Activated CD4-positive, alpha-beta T cell treated with anti-CD3 and anti-CD28 coated beads, Interleukin-2, Interleukin-6, amounts not matched to agents 100 ng/mL and 50 ng/mL, durations not matched to agents 16 hours and 8 hours (primary cell): ENCODE measurements at regions not wholly inside any gene's neighbourhood (a gene's known extent, or its start where the extent isn't known, plus 50 kb on each side); places are given as distances from the start of the nearest gene placed in this dataset.

ENCODE experiments used
- DNase-seq: peaks from one replicate; pipeline ENCODE4 v3.0.0-alpha.2; 2020

DNA sequence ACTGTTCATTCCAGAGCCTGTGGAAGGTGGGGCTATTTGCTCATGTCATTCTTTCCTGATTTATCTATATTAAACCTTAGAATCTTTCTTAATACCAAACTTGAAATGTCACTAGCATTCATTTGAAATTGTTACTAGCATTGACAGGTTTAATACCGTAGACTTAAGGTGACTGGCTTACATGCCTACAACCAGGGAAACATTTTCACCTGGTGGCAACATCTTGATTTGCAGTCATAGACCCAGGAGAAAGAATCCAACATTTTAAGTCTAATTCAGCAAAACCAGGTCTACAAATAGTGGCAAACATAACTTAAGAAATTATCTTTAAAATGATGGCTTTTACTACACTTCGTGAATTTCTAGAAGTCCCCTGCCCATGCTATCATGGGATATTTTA lies 353.7 kb downstream of the HTR7 start:
- no peak for DNase-seq

DNA sequence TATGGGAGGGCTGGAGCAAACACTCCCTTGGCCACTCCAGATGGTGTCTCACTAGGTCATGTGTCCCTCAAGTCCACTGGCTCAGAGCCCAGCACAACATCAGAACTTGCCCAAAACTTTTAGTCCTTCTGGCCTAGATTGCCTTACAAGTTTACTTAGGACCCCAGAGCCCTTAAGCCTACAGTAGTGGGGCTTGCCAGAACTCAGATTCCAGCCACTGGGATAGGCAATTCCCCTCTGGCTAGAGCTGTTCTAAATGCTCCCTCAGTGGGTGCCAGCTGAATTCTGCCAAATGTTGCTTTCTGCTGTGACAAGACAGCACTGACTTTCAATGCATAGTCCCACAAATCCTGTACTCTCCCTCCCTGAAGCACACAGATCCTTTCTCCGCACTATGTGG lies 331.1 kb downstream of the HTR7 start:
- no peak for DNase-seq

DNA sequence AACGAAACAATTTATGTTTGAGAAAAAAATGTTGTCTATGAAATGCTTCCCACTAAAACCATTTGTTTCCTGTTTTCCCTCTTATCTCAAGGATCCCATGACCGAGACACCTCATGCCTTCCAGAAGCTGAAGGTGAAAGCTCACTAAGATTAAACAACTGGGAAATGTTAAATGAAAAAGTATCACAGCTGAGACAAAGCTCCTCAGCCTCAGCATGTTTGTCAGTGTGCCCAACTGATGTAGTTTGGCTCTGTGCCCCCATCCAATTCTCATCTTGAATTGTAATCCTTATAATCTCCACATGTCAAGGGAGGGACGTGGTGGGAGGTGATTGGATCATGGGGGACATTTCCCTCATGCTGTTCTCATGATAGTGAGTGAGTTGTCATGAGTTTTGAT lies 327.3 kb downstream of the HTR7 start:
- no peak for DNase-seq

DNA sequence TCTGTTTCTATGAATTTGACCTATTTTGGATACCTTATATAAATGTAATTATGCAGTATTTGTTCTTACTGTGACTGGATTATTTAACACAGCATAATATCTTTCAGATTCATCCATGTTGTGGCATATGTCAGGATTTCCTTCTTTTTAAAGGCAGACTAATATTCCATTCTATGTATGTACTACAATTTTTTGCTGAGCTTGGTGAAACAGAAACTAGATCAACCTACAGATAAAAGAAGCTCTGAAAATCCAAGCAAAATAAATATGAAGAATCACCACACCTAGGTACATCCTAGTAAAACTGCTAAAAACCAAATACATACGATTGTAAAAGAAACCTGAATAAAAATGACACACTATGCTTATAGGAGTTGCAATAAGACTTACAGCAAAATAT lies 300.5 kb downstream of the HTR7 start:
- DNase-seq: no peak

DNA sequence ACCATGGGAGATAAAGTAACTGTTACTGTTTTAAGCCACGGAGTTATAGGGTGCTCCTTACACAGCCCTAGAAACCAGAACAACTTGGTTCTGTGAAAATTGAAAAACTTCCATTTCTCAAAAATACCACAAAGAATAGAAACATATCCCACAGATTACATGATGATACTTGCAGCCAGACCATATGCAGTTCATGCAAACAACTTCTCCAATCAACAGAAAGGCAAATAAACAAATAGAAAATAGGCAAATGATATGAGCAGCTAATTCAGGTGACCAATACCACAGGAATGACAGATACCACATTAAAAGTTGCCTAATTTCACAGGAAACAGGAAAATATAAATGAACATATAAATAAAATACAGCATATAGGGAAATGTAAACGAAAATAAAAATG lies 297.5 kb downstream of the HTR7 start:
- DNase-seq: no peak

DNA sequence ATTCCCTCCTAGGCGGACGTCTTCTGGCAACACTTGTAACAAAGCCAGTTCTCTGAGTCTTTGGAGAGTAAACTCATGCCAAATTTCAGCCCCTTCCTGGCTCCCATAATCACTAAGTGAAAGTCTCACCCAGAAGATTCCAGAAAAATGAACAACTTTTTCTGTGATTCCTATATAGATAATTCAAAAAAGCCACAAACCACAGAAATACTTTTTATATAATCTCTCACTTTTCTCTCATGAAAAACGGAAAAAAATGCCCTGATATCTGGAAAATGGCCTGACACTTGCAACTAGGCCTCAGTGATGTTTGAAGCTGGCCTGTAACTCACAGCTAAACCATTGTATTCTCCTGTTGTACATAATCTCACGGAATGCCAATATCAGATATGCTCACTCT lies 296.2 kb downstream of the HTR7 start:
- no peak for DNase-seq

DNA sequence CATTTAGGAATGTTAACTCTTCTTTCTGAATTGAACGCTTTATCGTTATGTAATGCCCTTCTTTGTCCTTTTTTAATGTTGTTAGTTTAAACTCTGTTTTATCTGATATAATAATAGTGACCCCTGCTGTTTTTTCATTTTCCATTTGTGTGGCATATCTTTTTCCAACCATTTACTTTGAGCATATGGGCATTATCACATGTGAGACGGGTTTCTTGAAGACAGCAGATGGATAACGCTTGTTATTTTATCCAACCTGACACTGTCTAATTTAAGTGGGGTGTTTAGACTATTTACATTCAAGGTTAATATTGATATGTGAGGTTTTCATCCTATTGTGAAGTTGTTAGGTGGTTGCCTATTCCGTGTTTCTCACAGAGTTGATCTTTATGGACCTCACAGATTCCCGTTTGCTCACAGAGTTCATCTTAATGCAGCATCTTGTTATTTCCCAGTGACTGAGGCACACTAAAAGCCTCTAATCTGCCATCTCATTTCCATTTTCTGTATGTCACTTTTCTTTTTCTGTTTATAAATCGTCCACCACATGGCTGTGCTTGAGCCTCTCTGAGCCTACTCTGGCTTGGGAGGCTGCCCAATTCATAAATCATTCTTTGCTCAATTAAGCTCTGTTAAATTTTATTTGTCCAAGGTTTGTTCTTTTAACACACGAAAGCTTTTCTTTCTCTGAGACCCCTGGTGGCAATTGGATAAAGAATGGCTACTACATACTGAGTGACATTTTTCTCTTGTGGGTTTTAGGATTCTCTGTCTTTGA lies 286.2 kb downstream of the HTR7 start:
- no peak for DNase-seq

DNA sequence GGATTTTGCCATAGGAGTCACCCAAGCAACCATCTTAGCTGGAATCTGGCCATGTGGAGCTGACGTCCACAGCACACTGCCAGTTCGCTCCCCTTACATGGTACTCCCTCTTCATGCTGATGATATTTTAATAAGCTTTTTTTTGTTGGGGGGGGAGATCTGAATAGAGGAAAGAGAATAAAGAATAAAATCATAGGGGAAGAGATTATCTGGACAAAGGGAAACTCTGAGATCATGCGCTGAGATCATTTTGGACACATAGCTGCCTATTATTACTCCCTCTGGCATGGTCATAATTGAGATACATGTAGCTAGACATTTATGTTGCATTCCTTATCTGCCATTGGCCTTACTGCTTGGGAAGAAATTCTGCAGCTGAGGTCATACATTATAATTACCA lies 282.7 kb downstream of the HTR7 start:
- no peak for DNase-seq

DNA sequence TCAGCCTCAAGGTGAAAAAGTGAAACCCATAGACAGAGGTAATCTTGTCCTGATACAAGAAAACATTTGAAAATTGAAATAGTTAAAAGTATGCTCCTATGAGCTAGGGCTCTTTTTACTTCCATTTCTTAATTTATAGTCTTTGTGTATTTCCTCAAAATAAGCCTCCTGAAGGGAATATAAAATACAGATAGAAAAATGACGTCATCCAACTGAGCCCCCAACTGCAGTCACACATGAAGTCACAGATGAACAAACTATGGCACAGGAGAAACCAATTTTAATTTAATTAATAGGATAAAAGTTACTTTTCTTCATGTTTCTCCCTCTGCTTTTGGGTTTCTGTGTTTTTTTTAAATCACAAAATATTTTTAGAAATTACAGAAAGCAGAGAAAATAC lies 280.3 kb downstream of the HTR7 start:
- no peak for DNase-seq

DNA sequence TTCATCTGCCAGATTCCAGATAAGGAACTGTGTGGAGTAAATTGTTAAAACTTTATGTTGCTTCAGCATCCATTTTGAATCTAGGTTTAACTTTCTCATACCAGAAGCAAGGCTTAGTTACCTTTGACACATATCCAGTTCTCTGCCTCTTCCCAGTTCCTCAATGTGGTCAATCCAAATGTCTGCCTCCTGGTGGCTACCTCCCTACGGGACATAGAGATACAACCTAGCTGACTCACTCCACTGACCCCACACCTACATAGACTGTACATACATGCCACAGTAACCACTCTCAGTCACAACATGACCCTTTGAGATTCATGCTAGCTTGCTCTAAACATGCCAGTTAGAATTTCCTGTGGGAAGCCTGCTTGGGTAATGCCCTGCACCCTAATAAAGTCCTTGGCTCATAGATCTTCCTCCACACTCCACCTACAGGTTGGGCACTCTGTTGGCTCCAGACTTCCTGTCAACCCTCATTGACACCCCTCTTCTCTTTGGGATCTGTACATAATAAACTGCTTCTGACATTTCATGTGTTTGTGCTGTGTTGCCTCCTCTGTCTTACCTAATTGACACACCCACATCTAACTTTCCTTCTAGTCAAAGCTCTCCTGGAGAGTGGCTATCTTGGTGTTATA lies 278.1 kb downstream of the HTR7 start:
- DNase-seq: no peak

DNA sequence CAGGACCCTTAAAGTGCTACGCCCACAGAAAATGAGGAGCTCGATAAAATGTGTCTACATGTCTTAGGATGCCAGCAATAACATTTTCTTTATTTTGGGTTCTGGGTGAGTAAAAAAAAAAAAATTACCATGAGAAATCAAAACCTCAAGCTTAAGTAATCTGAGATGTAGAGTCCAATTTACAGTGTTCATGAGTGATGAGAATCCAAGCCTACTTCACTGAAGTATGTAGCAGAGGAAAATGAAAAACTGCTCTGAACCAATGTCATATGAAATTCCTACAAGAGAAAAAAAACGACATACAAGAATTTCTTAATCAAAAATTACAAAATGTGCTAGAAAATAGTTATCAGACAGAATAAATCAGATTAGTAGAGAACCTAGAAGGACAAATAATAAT lies 274.4 kb downstream of the HTR7 start:
- DNase-seq: no peak

DNA sequence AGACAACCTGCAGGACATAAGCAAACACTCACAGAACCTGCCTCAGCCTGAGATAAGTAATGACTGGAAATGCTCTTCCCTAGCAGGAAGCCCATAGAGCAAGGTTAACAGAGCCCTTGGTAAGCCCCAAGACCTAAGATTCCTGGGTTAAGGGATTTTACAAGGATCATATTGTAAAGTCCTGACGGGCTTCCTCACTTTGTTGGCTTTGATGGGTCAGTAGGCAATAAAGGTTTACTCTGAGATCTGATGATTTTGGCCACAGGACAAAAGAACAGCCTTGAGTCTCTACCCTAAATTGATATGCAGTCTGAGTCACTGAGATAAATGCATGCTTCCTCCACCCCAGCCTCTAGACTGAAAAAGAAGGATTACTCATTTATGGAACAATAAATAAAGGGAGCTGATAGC lies 270.8 kb downstream of the HTR7 start:
- DNase-seq: no peak

DNA sequence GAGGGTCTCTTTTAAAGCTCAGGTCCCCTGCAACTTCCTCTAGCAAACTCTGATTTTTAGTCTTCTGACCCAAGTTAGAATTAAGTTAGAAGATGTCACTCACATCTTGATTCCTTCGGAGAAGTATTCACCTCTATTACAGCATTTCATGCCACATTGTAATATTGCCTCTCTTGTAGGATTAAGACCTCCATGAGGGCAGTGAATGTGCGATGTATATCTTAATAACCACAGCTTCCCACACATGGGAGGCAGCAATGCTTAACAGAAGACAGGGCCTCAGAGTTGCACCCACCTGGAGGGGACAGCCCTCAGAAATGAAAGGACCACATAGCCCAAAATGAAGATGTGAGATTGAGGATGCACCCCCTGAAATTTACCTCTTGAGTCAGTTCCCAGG lies 270.3 kb downstream of the HTR7 start:
- DNase-seq: no peak

DNA sequence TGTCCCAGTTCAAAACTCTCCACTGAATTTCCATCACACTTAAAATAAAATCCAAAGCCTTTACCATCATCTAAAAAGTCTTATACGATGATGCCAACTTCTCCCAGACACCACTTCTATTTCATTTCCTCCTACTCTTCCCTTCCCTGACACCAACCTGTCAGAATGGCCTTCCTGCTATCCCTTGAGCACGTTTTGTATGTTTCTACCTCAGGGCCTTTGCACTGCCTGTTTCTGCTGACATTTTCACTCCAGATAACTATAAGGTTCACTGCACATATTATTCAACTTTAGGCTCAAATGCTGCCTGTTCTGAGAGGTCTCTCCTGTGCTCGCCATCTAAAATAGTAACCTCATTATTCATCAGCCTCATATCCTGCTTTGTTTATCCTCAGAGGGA lies 269.6 kb downstream of the HTR7 start:
- no peak for DNase-seq

DNA sequence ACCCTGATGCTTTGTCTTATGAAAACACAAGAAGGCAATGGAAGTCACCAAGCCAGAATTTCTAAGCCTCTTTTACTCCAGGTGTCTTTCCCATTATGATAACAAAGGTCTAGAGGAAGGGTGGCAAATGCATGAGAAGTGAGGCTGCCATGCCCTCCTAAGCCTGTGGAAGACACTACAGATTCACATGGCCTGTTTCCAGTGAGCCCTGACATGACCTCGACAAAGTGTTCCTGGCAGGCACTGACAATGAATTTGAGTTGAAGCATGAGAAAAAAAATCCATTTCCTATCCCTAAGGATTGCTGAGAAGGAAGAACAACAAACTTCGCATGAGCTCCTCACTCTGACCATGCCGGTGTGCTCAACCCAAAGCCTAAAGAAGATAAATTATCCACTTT lies 268.0 kb downstream of the HTR7 start:
- DNase-seq: no peak

DNA sequence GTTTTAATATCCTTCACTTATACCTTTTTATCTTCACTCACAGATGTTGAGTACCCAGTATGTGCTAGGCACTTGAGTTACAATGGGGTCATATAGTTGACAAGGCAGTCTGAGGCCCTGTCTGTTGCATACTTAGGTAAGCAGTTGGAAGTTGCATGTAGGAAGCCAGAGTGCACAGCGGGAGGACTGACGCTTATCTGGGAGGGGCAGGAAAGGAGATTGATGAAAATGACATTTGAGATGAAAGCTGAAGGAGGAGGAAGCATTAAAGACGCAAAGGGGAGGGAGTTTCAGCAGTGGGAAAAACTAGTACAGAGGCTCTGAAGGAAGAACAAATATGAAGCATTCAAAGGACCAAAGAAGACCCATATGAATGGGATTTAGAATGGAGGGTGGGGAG lies 266.2 kb downstream of the HTR7 start:
- DNase-seq: no peak

DNA sequence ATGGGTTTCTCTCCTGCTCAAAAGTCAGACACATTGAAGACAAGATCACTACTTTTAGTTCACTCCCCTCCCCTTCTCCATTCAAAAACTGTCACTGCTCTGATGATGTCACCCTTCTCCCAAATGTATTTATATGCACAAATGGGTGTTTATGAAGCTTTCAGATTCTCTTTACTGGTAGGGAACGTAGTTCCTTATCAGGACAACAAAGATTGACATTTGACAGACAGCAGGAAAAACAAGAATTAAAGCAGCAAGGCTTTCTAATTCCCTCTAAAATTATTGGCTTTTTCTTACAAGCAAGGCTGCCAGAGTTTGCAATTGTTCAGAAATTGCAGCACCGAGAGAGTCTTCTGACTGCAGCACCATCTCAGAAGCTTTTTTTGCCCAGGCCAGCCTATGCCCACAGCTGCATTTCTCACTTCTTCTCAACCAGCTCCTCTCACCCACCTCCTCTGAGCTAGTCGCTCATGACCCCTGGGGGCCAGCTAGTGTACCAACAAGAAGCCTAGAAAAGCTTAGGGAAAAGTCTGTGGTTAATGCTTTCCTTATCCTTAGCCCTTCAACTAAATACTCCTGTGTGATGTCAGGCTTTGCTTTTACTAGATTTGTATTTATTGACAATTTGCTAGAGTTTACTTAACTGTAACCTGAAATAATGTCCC lies 265.1 kb downstream of the HTR7 start:
- DNase-seq: peak; percentile 4

DNA sequence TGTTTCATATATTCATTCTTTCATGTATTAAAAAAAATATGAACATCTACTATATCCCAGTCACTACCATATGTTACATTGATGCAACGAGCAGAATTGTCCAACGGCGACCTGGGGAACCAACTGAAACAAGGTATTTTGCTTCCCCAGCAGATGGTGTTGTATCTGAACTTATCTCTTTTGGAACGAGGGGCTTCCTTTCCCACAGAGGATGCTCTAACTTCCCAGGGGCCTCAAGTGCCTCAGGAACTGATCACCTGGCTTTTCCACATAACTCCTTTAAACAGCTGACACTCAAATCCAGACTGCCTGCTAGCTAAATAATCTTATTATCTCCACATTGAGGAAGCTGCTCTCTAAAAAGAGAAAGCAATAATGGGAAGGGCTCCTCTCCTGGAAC lies 259.3 kb downstream of the HTR7 start:
- no peak for DNase-seq

DNA sequence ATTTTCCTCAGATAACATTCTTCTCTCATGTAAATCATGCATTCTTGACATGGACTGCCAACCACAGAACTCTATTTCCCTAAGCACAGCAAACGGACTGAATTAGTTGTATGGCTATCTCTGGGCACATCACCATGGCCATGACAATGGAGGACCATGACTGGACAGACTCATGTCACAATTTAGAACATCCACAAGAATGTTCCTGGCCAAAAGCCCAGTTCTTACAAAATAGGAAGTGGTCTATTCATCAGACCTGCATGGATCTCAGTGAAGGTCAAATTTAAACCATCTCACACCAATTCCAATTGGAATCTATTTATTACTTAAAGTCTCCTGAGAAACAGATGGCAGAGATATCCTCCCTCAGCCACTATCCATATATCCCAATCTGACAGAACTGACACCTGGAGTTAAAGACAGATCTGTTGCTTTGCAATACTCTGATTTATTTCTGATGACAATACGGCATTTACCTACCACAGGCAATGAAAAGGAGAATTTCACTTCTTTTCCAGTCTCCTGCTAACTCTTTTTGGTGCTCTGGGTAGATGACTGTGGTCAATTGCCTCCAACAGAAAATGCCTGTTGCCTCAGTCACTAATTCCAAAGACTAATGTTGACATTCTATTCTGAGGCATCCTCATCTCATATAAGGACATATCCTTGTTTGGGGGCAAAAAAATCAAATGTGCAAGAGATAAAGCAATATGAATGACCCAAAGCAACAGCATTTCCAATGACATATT lies 254.8 kb downstream of the HTR7 start:
- DNase-seq: no peak

DNA sequence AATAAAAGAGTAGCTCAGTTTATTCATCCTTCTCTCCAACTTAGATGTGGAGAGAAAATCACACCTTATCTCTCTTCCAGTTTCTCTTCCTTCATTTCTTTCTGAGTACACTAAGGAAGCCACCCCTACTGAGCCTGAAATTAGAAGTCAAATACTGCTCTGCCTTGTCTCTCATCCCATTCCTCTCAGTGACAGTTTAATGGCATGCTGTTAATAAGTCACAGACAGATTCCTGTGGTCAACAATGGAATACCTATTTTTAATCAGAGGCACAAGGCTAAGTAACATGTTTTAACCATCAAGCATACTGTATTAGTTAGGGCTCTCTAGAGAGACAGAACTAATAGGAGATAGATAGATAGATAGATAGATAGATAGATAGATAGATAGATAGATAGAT lies 253.2 kb downstream of the HTR7 start:
- no peak for DNase-seq

DNA sequence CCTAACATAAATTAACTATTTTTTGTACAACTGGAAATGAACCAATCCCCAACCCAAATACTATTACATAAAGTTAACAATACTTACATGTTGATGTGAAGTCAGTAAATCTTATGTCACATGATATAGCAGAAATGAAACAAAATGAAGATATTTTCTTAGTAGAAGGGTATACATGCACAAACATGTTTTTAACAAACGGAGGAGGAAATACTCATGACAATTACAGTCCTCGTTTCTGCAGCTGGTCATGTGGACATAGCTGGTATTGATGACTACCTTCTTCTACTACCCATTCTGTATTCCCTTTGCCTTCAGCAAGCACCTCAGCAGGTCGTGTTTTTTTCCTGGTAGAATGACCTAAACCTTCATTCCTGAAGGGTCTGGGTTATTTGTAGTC lies 252.3 kb downstream of the HTR7 start:
- no peak for DNase-seq

DNA sequence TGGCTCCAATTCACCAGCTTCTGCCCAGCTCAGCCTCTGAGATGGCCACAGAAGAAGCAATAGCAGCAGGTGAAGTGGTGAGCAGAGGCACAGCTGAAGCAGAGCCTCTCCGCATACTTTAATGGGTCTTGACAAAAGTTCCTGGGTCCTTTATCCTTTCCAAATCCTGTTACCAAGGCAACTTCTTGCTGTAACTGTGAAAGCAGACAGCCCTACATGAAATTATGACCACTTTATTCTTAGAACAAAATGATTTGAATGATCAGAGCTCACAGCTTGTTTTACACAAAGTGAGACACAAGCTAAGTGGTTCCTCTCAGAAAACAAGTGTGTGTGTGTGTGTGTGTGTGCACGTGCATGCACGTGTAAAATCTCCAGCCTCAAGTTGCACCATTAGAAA lies 245.6 kb downstream of the HTR7 start:
- no peak for DNase-seq

DNA sequence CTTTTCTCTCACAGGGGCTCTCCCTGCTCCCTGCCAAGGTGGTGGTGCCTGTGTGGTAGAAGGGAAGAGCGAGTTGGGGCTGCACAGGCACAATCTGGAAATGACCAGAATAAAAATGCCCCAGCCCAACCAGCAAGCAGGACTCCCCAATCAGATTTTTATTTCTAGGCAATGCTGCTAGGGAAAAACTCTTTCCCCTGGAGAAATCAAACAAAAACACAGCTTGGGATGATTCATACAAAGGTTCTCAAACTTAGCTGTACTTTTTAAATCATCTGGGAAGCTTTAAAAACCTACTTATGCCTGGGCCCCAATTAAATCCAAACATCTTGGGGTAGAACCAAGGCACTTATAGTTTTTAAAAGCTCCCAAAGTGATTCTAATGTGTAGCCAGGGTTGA lies 243.2 kb downstream of the HTR7 start:
- no peak for DNase-seq

DNA sequence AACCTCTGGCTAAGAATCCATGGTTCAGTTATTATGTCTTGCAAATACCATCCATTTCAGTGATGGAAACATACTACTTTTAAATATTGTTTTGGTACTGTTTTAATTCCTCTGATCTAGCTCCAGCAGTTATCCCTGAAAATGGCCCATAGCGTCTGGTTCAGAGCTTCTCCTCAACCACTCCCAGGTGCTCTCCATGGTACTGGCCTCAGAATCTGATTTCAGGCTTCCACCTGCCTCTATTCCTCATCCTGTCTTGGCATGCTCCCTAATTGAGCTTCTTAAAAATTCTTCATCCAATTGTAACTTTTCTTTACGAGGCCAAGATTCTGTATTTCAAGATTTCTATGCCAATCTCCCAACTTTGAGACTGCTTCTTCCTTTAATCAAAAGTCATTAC lies 236.3 kb downstream of the HTR7 start:
- no peak for DNase-seq
